GM12801 (cell line): ENCODE measurements at regions not wholly inside any gene's neighbourhood (a gene's known extent, or its start where the extent isn't known, plus 50 kb on each side); places are given as distances from the start of the nearest gene placed in this dataset.

Source experiments
- CTCF ChIP-seq: IDR thresholded peaks from one replicate; pipeline ENCODE4 v1.5.1; 2011; ENCODE audit warnings: control low read depth; ENCODE audit not compliant: insufficient read length; ENCODE audit errors: extremely low read depth

DNA sequence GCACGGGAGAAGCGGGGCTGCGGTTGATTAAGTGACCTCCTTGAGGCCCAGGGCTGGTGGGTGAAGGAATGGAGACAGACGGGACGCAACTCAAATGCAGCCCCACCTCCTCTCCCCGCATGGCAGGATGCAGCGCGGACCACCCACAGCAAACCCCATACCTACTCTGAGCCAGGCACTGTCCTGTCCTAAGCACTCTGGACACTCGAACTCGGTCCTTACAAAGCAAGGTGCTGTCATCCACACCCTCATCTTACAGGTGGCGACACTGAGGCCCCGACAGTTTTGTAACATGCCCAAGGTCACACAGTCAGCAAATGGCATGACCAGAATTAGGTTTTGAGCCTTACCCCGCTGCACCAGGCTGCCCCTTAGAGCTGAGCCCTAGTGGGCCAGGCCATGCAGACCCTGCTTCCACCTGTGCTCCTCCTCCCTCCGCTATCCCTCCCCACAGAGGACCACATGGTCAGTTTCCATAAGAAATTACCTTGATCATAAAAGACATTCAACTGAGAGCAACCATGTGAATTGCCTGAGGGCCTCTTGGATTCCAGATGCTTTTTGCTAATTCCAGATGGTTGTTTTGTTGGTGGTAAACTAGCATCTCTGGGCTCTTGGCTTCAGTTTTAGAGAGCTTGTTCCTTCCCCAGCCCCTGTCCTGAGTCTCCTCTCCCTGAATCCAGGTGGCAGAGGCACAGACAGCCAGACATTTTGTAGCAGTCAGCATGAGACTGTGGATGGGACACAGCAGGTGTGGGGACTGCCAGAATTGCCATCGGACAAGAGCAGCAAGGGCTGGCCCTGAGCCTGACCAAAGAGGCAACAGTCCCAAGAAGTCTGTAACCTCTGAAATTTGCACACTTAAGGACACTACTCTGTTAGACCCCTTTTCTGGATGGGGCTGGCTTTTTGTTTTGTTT is 171.9 kb upstream of the PMEPA1 start:
- no peak for TF ChIP-seq CTCF

DNA sequence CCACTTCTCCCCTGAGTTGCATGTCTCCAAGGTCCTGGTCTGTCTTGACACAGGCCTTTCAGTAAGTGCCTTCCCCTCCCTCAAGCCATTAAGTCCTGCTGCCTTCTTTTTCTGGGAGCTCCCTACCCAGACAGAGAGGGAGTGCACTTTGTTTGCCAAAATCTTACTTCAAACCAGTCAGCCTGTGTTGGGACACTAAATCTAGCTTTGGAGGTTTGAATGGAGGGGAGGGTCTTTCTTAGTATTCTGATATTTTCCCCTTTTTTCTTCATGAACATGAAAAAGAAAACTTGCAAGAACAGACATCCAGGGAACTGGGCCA is 170.7 kb upstream of the PMEPA1 start:
- TF ChIP-seq CTCF, result no peak

- no peak for TF ChIP-seq CTCF
Observed at GRCh38 chr20:57879779-57880570, 170.2 kb upstream of the PMEPA1 start.

DNA sequence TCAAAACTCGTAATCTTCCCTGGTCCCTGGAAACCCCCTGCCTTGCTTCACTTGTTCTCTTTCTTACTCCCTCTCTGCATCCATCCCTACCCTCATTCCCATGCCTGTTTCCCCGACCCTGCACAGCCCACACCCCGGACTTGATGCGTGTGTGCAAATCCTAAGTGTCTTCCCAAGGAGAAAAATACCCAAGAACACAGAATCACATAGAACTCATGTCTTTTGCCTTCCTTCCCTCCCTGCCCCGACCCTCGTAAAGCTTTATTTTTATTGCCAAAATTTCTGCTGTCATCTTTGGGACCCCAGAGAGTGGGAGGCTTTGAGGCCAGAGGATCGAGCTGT is 169.6 kb upstream of the PMEPA1 start:
- no peak for TF ChIP-seq CTCF

GRCh38 chr20:57878786-57879424 is 169.1 kb upstream of the PMEPA1 start:
- no peak for TF ChIP-seq CTCF

GRCh38 chr20:57877995-57878394 is 168.2 kb upstream of the PMEPA1 start:
- TF ChIP-seq CTCF, result no peak

GRCh38 chr20:57877131-57877824 is 167.5 kb upstream of the PMEPA1 start:
- TF ChIP-seq CTCF, result no peak
